H9 (cell line): ENCODE measurements at regions not wholly inside any gene's neighbourhood (a gene's known extent, or its start where the extent isn't known, plus 50 kb on each side); places are given as distances from the start of the nearest gene placed in this dataset.
A peak's percentile ranks its signal among the peaks of the same experiment; 100 is the strongest.

Source experiments
- DNase-seq: peaks from one replicate; pipeline ENCODE4 v3.0.0-alpha.2; 2017
- H2AFZ ChIP-seq: one replicate; pipeline ENCODE4 v1.6.1; 2013; ENCODE audit warnings: mild to moderate bottlenecking, low read length, control low read depth, moderate library complexity
- H2AK5ac ChIP-seq: 2 replicates; pipeline ENCODE4 v1.6.1; 2013; ENCODE audit warnings: low read length, control low read depth, mixed read lengths; ENCODE audit not compliant: insufficient read length
- H2BK120ac ChIP-seq: one replicate; pipeline ENCODE4 v1.6.1; 2013; ENCODE audit warnings: low read depth, mild to moderate bottlenecking, low read length, control low read depth, inconsistent platforms; ENCODE audit not compliant: poor library complexity, severe bottlenecking
- H2BK12ac ChIP-seq: 2 replicates; pipeline ENCODE4 v1.6.1; 2013; ENCODE audit warnings: low read length, control low read depth, mixed read lengths, low read depth; ENCODE audit not compliant: insufficient read length
- H2BK15ac ChIP-seq: 2 replicates; pipeline ENCODE4 v1.6.1; 2013; ENCODE audit warnings: low read depth, low read length, control low read depth
- H2BK20ac ChIP-seq: one replicate; pipeline ENCODE4 v1.6.1; 2013; ENCODE audit warnings: low read depth, mild to moderate bottlenecking, low read length, control low read depth, inconsistent platforms; ENCODE audit not compliant: poor library complexity, severe bottlenecking
- H2BK5ac ChIP-seq: 2 replicates; pipeline ENCODE4 v1.6.1; 2013; ENCODE audit warnings: low read length, control low read depth, mixed read lengths; ENCODE audit not compliant: insufficient read length
- H3K14ac ChIP-seq: 2 replicates; pipeline ENCODE4 v1.6.1; 2013; ENCODE audit warnings: low read length, control low read depth; ENCODE audit not compliant: insufficient read depth
- H3K18ac ChIP-seq: 2 replicates; pipeline ENCODE4 v1.6.1; 2013; ENCODE audit warnings: low read depth, mild to moderate bottlenecking, mixed read lengths, low read length, control low read depth; ENCODE audit not compliant: insufficient read length
- H3K23ac ChIP-seq: 2 replicates; pipeline ENCODE4 v1.6.1; 2013; ENCODE audit warnings: low read length, control low read depth, mixed read lengths, low read depth; ENCODE audit not compliant: insufficient read length
- H3K23me2 ChIP-seq: 2 replicates; pipeline ENCODE4 v1.6.1; 2013; ENCODE audit warnings: low read depth, mild to moderate bottlenecking, mixed read lengths, low read length, control low read depth; ENCODE audit not compliant: insufficient read length, poor library complexity, severe bottlenecking
- H3K27ac ChIP-seq: 2 replicates; pipeline ENCODE4 v1.5.1; 2013; ENCODE audit warnings: low read length, control low read depth, mixed read lengths, low read depth; ENCODE audit not compliant: insufficient read length
- H3K27me3 ChIP-seq: 2 replicates; pipeline ENCODE4 v1.6.1; 2013; ENCODE audit warnings: low read length, control low read depth, inconsistent platforms; ENCODE audit not compliant: insufficient read depth
- H3K4ac ChIP-seq: 2 replicates; pipeline ENCODE4 v1.6.1; 2013; ENCODE audit warnings: low read depth, mild to moderate bottlenecking, control low read depth, inconsistent platforms, low read length, moderate library complexity
- H3K4me1 ChIP-seq: 2 replicates; pipeline ENCODE4 v1.6.1; 2013; ENCODE audit warnings: low read length, control low read depth, inconsistent platforms; ENCODE audit not compliant: insufficient read depth
- H3K4me2 ChIP-seq: 2 replicates; pipeline ENCODE4 v1.6.1; 2013; ENCODE audit warnings: low read length, control low read depth, mixed read lengths; ENCODE audit not compliant: insufficient read length, insufficient read depth
- H3K56ac ChIP-seq: 2 replicates; pipeline ENCODE4 v1.6.1; 2013; ENCODE audit warnings: low read depth, mild to moderate bottlenecking, mixed read lengths, low read length, control low read depth; ENCODE audit not compliant: insufficient read length
- H3K79me1 ChIP-seq: 2 replicates; pipeline ENCODE4 v1.6.1; 2013; ENCODE audit warnings: low read depth, mild to moderate bottlenecking, moderate library complexity, low read length, control low read depth, inconsistent platforms; ENCODE audit not compliant: insufficient read depth, poor library complexity, severe bottlenecking
- H3K79me2 ChIP-seq: 2 replicates; pipeline ENCODE4 v1.6.1; 2013; ENCODE audit warnings: low read length, control low read depth, inconsistent platforms; ENCODE audit not compliant: insufficient read depth
- H3K9ac ChIP-seq: 2 replicates; pipeline ENCODE4 v1.6.1; 2013; ENCODE audit warnings: low read length, control low read depth, mixed read lengths; ENCODE audit not compliant: insufficient read length; ENCODE audit errors: extremely low read depth
- H3K9me3 ChIP-seq: one replicate; pipeline ENCODE4 v1.6.1; 2013; ENCODE audit warnings: low read depth, low read length, inconsistent platforms; ENCODE audit not compliant: control insufficient read depth
- H3T11ph ChIP-seq: one replicate; pipeline ENCODE4 v1.6.1; 2013; ENCODE audit warnings: mild to moderate bottlenecking, low read length, control low read depth, inconsistent platforms
- H4K20me1 ChIP-seq: one replicate; pipeline ENCODE4 v1.6.1; 2013; ENCODE audit not compliant: control insufficient read depth, insufficient read length, insufficient read depth
- H4K5ac ChIP-seq: 2 replicates; pipeline ENCODE4 v1.6.1; 2013; ENCODE audit warnings: low read depth, mild to moderate bottlenecking, mixed read lengths, low read length, control low read depth; ENCODE audit not compliant: insufficient read length
- H4K8ac ChIP-seq: replicated peaks from 2 replicates; pipeline ENCODE4 v1.6.1; 2013; ENCODE audit warnings: low read length, control low read depth, mixed read lengths, low read depth; ENCODE audit not compliant: insufficient read length
- H4K91ac ChIP-seq: 2 replicates; pipeline ENCODE4 v1.6.1; 2013; ENCODE audit warnings: low read depth, mild to moderate bottlenecking, moderate library complexity, mixed read lengths, low read length, control low read depth; ENCODE audit not compliant: insufficient read length
- H3K27ac Mint-ChIP-seq, 3 experiments: 2 replicates in 2 of 3; 3 replicates in 1 of 3; pipeline ENCODE4 v1.8.0; 2020 to 2021; ENCODE audit warnings: mixed read lengths in 3 of 3, mild to moderate bottlenecking in 1 of 3, moderate library complexity in 1 of 3
- H3K27me3 Mint-ChIP-seq: 2 replicates; pipeline ENCODE4 v1.8.0; 2021; ENCODE audit warnings: low read depth, mild to moderate bottlenecking, moderate library complexity, mixed read lengths
- H3K36me3 Mint-ChIP-seq, 3 experiments: 2 replicates in 2 of 3; 3 replicates in 1 of 3; pipeline ENCODE4 v1.8.0; 2020 to 2021; ENCODE audit warnings: low read depth in 3 of 3, mixed read lengths in 3 of 3; ENCODE audit not compliant: insufficient read depth in 1 of 3
- H3K4me1 Mint-ChIP-seq, 2 experiments: 2 replicates each; pipeline ENCODE4 v1.8.0; 2020; ENCODE audit warnings: mixed read lengths in 2 of 2
- H3K4me3 Mint-ChIP-seq, 2 experiments: 2 replicates in 1 of 2; 3 replicates in 1 of 2; pipeline ENCODE4 v1.8.0; 2020 to 2021; ENCODE audit warnings: mild to moderate bottlenecking in 2 of 2, mixed read lengths in 2 of 2, moderate library complexity in 1 of 2
- H3K9me3 Mint-ChIP-seq, 2 experiments: 2 replicates in 1 of 2; 3 replicates in 1 of 2; pipeline ENCODE4 v1.8.0; 2020; ENCODE audit warnings: mild to moderate bottlenecking in 2 of 2, mixed read lengths in 2 of 2, moderate library complexity in 1 of 2
- CTCF ChIP-seq: fragments of 200-600 bp; sonication (generic); conservative IDR thresholded peaks from 3 replicates; pipeline ENCODE4 v1.8.0; 2021; ENCODE audit warnings: antibody characterized with exemption, mild to moderate bottlenecking
- WGBS: extraction: QIAGEN DNeasy Blood & Tissue Kit; methylation state at CpG from one replicate; pipeline ENCODE4 v1.1.7; 2013; ENCODE audit warnings: missing lambda C conversion rate, low lambda C conversion rate, mixed read lengths; ENCODE audit not compliant: insufficient read length; ENCODE audit errors: extremely low coverage; 5-methylcytosine and 5-hydroxymethylcytosine counted together

DNA sequence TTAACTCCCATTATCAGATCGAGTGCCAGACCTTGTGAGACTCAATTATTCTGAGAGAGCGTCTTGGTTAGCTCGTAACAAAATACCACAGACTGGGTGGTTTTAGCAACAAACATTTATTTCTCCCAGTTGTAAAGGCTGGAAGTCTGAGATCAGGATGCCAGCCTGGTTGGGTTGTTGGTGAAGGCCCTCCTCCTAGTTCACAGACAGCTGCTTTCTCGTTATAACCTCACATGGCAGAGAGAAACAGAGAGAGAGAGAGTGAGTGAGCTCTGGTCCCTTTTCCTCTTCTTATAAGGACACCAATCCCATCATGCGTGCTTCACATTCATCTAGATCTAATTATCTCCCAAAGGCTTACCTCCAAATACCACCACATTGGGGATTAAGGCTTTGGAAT is 114.2 kb upstream of the SLC24A2 start:
- Histone ChIP-seq H2BK15ac (no peak overlapping the region), H2BK12ac (no peak overlapping the region), H3K23me2 (no peaks in the 10 kb centered on the region), H3K27me3 (no peaks in the 10 kb centered on the region), H4K8ac (no peak overlapping the region), H4K91ac (no peak overlapping the region), H3T11ph (no peak overlapping the region), H4K5ac (no peak overlapping the region), H3K4ac (no peak overlapping the region), H3K4me1 (peaks cover 3% of the 10 kb centered on the region; the same call in 1 of the 2 replicates), H3K79me2 (0 out of 2 replicates have a peak, but pooled peaks cover 1% of the 10 kb centered on the region), H3K56ac (no peak overlapping the region), H2BK5ac (no peak overlapping the region), H4K20me1 (no peaks in the 10 kb centered on the region), H3K9ac (no peak overlapping the region), H2AFZ (no peak overlapping the region), H3K18ac (no peak overlapping the region), H2BK20ac (no peak overlapping the region), H3K79me1 (no peaks in the 10 kb centered on the region), H3K9me3 (no peaks in the 10 kb centered on the region), H3K27ac (no peak overlapping the region), H2BK120ac (no peak overlapping the region), H3K23ac (no peak overlapping the region), H2AK5ac (no peak overlapping the region), H3K4me2 (no peak overlapping the region), H3K14ac (no peak overlapping the region)
- Mint-ChIP-seq H3K27me3 (peaks cover 3% of the 10 kb centered on the region), H3K4me1 (peaks cover 0 to 2% of the 10 kb centered on the region in 2 experiments; a peak in 2 of 4 replicates), H3K4me3 (no peak overlapping the region), H3K9me3 (peaks cover 5 to 6% of the 10 kb centered on the region in 2 experiments; a peak in 3 of 5 replicates), H3K36me3 (peaks cover 0 to 5% (median 2%) of the 10 kb centered on the region in 3 experiments; a peak in 2 of 7 replicates), H3K27ac (peak overlapping the region in 1 of 3 experiments; percentile 54; a peak in 1 of 7 replicates)
- no CpG with 5 or more reads among the region's 5 CpGs for WGBS
- DNase-seq = no peak
- TF ChIP-seq CTCF = no peak
